HFF-Myc (cell line): ENCODE measurements at regions not wholly inside any gene's neighbourhood (a gene's known extent, or its start where the extent isn't known, plus 50 kb on each side); places are given as distances from the start of the nearest gene placed in this dataset.
"Not testable (repeated sequence)": the region's sequence is repeated elsewhere in the genome, so short reads cannot be mapped to it uniquely, and the experiment has no call there.

Source experiments
- DNase-seq: peaks from one replicate; pipeline ENCODE4 v3.0.0-alpha.2; 2011; ENCODE audit warnings: low read depth; ENCODE audit errors: extremely low read depth
- H3K4me3 ChIP-seq: replicated peaks from 2 replicates; pipeline ENCODE4 v1.5.1; 2011; ENCODE audit warnings: low read depth, mild to moderate bottlenecking, control low read depth, low read length
- TF ChIP-seq, protein P1 (sequence below): IDR thresholded peaks from 2 replicates; pipeline ENCODE4 v1.5.1; 2012; ENCODE audit warnings: mild to moderate bottlenecking, low read depth, low read length, control low read depth; ENCODE audit errors: missing control alignments

DNA sequence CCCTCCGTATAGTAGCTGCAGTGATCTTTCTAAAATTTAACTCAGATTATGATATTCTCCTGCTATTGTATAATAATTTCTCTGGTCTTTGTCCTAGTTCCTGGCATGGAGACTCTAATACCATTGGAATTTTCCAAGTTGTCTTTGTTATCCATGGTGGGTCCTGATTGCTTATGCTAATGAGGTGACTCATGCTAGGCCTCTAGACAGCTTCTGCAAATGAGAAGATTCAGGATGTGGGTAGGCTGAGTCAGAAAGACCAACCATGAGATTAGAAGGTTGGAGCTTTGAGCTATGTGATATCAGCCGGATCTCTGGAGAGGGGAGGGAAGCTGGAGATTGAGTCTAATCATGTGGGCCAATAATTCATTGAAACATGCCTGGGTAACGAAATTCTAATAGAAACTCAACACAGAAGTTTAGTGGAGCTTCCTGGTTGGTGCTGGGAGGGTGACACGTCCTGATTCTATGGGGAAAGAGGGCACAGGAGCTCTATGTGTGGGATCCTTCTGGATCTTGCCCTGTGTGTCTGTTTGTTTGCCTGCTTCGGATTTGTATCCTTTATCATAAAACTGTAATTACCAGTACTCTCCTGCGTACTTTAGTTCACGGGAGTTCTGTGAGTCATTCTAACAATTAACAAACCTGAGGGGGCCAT lies 73.2 kb upstream of the CNIH3 start:
- TF ChIP-seq, protein P1, sequence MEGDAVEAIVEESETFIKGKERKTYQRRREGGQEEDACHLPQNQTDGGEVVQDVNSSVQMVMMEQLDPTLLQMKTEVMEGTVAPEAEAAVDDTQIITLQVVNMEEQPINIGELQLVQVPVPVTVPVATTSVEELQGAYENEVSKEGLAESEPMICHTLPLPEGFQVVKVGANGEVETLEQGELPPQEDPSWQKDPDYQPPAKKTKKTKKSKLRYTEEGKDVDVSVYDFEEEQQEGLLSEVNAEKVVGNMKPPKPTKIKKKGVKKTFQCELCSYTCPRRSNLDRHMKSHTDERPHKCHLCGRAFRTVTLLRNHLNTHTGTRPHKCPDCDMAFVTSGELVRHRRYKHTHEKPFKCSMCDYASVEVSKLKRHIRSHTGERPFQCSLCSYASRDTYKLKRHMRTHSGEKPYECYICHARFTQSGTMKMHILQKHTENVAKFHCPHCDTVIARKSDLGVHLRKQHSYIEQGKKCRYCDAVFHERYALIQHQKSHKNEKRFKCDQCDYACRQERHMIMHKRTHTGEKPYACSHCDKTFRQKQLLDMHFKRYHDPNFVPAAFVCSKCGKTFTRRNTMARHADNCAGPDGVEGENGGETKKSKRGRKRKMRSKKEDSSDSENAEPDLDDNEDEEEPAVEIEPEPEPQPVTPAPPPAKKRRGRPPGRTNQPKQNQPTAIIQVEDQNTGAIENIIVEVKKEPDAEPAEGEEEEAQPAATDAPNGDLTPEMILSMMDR = no peak
- DNase-seq = peak; percentile 96
- peak overlapping the region; percentile 26 for H3K4me3 ChIP-seq

DNA sequence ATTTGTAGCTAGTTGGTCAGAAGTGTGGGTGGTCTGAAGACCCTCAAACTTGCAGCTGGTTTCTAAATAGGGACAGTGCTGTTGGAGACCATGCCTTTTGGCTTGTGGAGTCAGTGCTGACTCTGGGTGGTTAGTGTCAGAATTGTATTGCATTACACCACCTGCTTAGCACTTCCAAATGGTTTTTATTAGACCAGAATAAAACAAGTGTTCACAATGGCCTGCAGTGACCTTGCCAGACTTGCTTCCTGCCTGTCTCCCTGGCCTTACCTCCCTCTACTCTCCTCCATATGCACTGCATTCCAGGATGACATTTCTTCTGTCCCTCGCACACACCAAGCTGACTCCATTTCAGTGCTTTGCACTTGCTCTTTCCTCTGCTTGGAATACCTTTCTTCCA lies 72.7 kb upstream of the CNIH3 start:
- peak overlapping the region; percentile 26 for H3K4me3 ChIP-seq
- TF ChIP-seq, protein P1 = no peak
- DNase-seq = peak; percentile 84

DNA sequence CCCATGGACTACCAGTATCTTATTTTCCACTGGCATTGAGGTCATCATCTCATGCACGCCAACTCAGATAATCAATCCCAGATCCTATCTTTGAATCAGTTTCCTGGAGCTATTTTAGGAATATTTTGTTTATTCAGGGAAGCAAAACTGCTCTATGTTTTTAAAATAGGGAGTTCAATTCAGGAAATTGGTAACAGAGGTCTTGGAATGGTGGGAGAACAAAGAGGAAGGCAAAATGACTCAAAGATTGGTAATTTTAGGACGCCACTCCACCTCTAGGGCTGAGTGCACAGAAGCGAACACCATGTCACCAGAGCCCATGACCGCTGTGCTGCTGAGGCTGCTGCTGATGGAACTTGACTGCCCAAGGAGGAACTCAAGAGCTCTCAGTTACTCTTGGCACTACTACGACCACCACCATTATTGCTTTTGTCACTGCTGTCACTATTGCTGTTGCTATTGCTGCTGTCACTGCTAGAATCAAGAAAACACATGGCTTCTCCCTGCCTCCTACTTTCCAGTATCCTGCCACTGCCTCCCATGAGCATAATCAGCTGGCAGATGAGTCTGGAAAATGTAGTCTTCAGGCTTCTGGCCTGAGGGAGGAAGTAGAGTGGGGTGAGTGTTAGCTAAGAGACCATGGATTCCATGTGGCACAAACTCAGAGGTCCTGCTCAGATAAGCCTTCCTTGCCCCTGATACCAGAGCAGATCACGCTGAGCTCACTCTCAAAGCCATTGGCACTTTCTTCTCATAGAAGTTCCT lies 71.6 kb upstream of the CNIH3 start:
- 0 out of 2 replicates have a peak overlapping the region, but pooled peaks have one; percentile 6 for H3K4me3 ChIP-seq
- peak; percentile 77 for DNase-seq
- TF ChIP-seq, protein P1 = no peak

DNA sequence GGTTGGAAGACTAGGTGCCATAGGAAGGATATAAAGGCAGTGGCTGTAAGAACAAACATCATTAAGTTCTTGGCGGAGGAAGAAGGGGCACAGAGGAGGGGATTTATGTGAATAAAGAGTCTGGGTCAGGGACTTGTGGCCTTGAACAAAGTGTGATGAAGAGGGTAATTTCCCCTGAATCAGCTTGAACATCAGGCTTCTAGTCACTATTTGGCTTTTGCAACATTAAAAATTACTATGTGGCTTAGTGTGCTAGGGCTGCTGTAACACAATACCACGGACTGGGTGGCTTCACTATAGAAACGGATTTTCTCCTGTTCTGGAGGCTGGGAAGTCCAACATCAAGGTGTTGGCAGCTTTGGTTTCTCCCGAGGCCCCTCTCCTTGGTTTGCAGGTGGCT lies 70.5 kb upstream of the CNIH3 start:
- TF ChIP-seq, protein P1 = no peak
- no peak overlapping the region for H3K4me3 ChIP-seq
- no peak for DNase-seq

DNA sequence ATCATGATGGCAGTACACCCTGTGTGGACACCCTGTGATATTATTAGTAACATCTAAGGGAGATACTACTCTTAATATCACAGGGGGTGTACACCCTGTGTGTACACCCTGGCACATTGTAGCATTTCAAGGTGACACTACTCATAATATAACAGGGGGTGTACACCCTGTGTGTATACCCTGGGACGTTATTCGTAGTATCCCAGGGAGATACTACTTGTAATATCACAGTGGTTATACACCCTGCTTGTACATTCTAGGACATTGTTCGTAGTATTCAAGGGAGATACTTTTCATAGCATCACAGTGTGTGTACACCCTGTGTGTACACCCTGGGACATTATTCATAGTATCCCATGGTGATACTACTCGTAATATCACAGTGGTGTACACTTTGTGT lies 67.4 kb upstream of the CNIH3 start:
- H3K4me3 ChIP-seq = no peak overlapping the region
- DNase-seq = no peak
- TF ChIP-seq, protein P1 = no peak

DNA sequence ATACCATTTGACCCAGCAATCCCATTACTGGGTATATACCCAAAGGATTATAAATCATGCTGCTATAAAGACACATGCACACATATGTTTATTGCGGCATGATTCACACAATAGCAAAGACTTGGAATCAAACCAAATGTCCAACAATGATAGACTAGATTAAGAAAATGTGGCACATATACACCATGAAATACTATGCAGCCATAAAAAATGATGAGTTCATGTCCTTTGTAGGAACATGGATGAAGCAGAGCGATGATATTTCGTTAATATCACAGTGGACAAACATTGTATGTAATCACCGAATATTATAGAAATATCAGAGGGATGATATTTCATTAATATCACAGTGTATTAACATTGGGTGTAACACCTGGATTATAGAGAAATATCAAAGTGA lies 64.9 kb upstream of the CNIH3 start:
- H3K4me3 ChIP-seq, DNase-seq: not testable (repeated sequence)

DNA sequence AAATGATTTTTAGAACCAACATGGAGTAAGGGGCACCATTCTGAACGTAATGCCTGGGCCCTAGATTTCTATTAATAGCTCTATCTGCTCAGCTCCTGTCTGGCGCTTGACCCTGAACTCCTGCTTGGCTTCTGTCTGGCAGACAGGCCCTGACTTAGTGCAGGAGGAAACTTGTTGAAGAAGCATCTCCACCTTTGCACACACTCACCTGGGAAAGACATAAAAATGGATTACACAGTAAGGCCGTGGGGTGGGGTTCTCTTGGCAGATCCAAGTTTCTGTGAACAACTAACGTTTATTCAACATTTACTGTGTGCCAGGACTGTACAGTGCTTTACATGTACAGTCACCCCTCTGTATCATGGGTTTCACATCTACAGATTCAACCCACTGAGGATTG lies 62.1 kb upstream of the CNIH3 start:
- DNase-seq = no peak
- no peak overlapping the region for H3K4me3 ChIP-seq
- TF ChIP-seq, protein P1 = no peak
